Esophagus mucosa (tissue), 1 donor: ENCODE measurements at regions not wholly inside any gene's neighbourhood (a gene's known extent, or its start where the extent isn't known, plus 50 kb on each side); places are given as distances from the start of the nearest gene placed in this dataset.
"Not testable (repeated sequence)": the region's sequence is repeated elsewhere in the genome, so short reads cannot be mapped to it uniquely, and the experiment has no call there.

Experiments used
- ATAC-seq: fragments of 200-7000 bp; cut with Tn5 transposase; one replicate; pipeline ENCODE4 v1.9.1; 2020
- donor health status: DM: yes; HTN: yes; CAD: no.

DNA sequence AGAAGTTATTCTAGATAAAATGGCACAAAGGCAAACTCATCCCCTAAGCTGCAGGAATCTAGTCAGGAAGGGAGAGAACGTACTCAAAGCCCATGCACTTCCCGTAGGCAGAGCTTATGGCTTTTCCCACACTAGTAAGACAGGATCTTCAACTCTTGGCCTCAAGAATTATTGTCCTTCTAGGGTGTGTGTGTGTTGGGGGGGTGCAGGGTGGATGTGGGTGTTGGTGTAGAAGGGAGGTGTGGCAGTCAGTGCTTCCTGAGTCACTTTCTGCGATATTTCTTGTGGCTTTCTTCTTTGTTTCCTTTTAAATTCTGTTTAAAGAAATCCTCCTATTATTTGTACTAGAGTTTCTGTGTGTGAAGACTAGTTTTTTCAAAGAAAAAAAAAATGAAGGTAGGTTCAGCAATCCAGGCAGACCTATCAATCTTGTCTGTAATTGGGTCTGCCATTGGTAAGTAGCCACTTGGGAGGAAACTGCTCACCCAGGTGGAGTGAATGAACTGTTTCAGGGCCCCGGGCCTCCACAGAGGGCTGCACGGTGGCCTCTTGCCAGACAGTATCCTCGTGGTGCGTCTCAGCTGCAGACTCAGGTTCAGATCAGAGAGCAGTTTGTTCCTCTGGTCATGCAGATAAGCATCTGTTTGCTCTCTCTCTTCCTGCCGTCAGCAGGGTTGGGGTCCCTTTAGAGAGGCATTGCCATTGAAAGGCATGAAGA, 131.9 kb downstream of the NPR3 start:
- ATAC-seq = peak; percentile 98

DNA sequence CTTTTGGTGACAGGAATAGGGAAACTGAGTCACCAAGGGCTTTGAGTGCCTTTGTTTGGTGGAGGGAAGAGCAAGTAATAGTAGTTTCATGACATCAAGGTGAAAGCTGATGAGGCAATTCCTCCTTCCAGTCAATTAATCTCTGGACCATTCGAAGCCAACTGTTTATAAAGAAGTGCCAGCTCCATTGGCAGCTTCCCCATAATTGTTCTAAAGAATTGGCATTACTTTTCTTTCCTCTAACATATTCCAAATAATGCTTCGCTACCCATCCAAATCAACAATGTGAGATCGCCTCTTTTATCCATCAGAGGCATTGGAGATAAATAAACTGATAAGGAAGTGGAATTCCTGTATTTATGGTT, 132.4 kb downstream of the NPR3 start:
- ATAC-seq = no peak

DNA sequence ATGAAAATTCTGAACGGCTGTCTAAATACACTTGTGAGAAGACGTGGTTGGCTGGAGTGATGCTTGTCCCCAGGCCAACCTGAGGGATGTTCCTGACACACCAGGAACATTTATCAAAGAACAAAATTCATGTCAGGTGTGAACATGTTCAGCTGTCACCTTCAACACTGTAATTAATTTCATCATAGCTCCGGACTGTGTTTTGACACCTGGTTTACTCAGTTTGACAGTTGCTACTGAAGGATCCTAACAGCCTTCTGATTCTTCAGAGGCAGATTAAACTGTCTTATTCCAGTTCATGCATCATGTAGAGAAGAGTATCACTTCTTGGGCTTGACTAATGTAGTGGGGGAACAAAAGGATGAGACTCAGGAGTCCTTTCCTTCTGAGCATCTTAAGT, 134.1 kb downstream of the NPR3 start:
- ATAC-seq = peak; percentile 12

DNA sequence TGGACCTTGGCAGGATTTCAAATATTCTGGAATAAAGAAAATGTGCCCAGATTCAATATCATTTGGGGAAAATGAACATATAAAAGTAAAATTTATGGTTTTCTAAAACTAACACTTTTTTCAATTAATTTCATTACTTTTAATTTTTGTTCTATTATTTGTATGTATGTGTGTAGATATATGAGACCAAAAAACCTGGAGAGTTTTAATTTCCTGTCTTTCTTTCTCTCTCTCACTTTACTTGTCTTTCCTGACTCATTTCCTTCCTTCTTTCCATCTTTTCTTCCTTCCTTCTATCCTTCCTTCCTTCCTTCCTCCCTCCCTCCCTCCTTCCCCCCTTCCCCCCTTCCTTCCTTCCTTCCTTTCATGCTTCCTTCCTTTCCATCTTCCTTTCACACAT, 137.0 kb downstream of the NPR3 start:
- no peak for ATAC-seq

DNA sequence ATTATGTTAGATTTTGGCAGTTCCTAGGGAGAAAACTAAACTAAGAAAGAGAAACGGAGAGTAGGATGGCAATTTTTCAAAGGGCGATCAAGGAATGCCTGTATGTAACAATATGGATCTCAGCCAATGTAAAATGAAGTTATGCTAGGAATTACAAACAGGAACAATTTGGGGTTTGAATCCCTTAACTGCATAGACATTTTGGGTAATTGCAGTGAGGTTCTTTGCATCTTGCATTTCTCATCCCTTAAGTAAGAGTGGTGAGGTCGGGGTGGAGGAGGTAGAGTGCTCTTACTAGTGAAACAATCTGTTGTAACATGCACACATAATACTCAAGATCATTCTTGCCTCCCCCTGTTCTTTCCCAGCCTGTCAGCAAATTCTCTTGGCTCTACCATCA, 137.6 kb downstream of the NPR3 start:
- no peak for ATAC-seq

DNA sequence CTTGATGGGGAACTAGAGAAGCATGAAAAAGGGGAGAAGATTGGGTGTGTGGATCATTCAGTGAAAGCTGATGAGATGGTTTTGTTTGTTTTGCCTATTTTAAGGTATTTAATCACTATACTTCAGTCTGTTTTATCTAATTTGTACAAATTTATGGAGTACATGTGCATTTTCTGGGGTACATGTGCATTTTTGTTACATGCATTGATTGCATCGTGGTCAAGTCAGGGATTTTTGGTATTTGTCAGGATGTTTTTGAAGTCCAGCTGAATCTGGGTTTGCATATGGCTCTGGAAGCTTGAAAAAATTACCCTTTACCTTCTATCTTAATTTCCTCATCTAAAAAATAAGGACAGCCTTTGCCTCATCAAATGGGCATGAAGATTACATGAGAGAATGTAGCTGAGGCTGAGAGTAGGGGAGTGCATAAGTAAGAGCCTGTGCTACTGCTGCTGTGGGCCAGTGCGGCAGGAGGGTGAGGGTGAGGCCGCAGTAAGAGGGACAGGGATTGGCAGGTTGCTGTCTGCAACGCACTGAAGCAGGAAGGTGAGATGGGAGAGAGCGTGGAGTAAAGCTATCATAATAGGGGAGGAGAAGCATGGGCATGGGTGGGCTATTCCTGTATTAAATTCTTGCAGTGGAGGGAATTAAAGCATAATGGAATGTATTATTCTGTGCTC, 139.8 kb downstream of the NPR3 start:
- no peak for ATAC-seq

DNA sequence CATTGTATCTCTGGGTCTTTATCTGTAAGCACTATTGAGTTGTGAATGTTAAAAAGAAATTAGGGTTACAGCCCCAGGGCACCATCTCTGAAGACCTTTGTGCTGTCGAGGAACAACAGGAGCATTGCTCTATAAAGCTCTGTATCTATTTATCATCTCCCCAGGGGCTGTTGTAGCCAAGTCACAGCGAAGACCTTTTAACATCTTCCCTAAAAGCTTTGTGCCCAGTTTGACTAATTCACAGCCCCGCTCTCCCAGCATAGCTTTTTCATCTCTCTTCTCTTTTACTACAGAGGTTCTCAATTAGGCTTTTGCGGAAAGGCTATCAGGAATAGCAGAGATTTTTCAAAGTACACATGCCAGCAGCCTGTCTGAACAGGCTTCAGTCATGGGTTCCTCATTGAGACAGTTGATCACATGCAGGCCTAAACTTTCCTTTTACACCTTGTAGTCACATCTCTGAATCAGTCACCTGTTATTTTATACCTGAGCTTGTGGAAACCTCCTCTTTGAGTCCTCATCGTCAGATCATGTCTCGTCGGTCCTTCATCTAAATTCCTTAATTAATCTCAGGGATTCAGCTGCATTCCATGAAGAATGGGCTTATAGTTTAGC, 140.5 kb downstream of the NPR3 start:
- ATAC-seq = peak; percentile 84

DNA sequence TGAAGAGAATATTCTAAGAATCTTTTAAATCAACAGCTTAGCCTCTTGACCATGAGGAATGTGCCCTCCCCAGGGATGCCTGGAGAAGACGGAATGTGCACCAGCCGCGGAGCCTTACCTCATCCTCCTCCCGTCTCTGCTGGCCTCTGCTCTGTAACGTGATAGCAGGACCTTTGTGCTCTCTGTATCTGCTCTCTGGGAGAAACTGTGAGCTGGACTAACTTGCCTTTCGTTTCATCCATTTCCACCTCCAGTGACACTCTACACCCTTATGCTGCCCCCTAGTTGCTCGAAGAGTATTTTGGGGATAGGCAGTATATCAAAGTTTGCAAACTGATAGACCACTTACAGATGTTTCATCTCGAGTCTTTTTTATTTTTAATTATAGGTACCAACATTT, 141.4 kb downstream of the NPR3 start:
- ATAC-seq = peak; percentile 52

DNA sequence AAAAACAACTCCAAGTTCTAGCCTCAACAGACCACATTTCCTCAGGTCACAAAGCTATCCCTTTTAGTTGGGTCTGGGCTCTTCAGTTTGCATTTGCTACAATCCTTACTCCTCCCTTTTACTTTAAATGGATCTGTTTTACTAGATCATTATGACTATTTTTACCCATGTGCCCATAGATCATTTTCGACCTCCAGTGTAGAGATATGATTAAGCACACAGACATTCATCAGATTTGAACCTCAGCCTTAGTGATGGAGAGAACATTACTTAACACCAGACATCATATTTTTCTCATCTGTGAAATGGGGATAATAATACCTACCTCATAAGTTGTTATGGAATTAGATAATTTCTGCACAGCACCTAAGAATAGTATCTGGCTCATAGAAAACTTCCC, 141.9 kb downstream of the NPR3 start:
- ATAC-seq = no peak

DNA sequence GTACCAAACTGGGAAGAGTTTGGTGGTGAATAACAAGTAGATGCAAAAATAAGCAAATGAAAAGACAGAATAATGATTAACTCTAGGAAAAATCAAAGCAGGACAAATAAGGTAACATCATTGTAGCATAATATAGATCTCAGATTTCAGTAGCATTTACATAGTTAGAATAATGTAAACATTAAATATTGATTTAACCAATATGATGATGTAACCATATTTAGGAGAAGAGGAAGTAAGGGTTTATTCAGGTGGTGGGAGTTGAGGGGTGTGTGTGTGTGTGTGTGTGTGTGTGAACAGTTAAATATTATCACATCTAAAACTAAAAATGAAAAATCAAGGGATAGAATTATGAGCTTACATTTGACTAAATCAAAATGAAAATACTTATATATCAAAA, 143.4 kb downstream of the NPR3 start:
- ATAC-seq = no peak

DNA sequence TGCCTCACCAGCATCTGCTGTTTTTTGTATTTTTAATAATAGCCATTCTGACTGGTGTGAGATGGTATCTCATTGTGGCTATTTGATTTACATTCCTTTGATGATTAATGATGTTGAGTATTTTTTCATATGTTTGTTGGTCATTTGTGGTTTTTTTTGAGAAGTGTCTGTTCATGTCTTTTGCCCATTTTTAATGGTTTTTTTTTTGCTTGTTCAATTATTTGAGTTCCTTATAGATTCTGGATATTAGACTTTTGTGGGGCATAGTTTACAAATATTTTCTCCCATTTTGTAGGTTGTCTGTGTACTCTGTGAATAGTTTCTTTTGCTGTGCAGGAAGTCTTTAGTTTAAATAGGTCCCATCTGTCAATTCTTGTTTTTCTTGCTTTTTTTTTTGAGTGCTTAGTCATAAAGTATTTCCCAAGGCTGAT, 148.1 kb downstream of the NPR3 start:
- ATAC-seq = no peak

DNA sequence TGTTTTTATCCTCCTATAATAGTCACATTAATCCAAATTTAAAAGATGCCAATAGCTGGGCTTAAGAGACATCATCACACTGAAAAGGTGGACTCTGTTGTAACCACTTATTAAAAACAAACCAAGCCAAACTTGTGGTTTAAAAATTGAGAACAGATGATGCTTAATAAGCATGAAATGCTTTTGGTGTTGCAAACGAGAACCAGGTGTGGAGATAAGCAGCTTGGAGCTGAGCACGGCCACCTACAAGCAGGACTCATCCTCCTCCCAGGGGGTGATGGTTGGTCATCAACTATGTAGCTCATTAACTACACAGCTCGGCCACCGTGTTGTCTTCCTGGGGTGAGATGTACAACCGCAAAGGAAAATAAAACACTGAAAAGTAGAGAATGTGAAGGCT, 154.4 kb downstream of the NPR3 start:
- no peak for ATAC-seq

DNA sequence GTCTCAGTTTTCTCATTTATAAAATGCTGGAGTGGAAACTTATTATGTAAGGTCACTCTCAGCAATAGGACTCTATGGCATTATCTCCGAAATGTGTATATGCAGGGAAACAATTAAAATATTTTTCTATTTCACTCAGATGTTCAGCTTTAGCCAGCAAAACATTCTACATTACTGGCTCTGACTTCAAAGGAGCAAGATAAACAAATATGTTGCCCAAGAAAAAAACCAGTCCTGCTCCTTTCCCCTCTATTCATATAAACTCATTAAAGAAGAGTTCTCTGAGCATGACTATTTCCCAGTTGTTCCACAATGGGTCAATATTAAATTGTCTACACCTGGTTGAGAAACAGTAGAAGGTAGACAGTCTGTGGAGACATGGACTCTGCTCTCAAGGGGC, 155.0 kb downstream of the NPR3 start:
- no peak for ATAC-seq

DNA sequence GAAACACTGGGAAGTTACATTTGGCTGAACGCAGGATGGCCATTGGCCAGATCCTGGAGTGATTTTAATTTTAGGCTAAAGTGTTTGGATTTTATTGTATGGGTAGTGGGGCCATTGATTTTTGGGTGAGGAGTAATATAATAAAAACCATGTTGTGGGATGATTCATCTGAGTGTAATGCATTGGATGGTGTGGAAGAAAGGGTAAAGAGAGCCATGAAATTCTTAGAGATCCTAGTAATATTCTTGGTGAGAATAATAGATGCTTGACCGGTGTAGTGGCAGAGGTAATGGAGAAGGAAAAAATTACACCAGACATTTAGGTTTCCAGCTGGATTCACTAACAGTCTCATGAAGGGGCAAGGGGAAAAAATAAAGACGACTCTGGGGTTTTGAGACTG, 158.1 kb downstream of the NPR3 start:
- no peak for ATAC-seq

DNA sequence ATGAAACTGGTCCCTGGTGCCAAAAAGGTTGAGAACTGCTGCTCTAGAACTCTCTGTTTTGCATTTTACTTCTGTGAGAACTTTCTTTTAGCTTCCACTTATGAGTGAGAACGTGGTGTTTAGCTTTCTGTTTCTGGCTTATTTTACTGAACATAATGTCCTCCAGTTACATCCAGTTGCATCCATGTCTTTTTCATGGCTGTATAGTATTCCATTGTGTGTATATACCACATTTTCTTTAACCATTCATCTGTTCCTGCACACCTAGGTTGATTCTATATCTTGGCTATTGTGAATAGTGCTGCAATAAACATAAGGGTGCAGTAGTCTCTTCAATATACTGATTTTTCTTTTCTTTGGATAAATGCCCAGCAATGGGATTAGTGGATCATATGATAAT, 165.7 kb downstream of the NPR3 start:
- no peak for ATAC-seq

DNA sequence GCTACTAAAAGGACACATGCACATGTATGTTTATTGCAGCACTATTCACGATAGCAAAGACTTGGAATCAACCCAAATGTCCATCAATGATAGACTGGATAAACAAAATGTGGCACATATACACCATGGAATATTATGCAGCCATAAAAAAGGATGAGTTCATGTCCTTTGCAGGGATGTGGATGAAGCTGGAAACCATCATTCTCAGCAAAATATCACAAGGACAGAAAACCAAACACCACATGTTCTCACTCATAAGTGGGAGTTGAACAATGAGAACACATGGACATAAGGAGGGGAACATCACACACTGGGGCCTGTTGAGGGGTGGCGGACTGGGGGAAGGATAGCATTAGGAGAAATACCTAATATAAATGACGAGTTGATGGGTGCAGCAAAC, 168.2 kb downstream of the NPR3 start:
- ATAC-seq = not testable (repeated sequence)

DNA sequence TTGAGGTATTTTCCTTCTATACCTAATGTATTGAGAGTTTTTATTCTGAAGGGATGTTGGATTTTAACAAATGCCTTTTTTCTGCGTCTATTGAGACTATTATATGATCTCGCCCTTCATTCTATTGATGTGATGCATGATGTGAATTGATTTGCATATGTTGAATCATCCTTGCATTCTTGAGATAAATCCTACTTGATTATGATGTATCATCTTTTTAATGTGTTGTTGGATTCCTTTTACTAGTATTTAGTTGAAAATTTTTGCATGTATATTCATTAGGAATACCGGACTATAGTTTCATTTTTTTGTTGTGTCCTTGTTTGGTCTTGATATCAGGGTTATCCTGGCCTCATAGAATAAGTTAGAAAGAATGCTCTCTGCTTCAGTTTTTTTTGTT, 169.7 kb downstream of the NPR3 start:
- ATAC-seq = no peak

DNA sequence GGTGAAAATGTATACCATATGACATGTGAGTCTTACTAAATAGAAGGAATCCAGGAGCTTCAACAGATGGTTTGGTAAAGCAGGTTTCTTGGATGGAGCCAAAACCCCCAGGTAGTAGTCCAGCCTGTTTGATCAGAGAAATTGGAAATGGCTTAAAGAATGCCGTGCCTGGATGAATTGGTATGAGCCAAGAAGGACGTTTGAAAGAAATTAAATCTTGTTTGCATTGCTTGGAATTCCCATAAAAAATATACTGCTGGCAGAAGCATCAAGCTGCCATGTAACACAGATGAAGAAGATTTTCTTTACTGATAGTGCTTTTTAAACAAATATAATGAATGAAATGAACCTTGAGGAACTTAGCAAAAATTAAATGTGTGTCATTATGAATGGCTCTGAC, 176.3 kb downstream of the NPR3 start:
- ATAC-seq = no peak

DNA sequence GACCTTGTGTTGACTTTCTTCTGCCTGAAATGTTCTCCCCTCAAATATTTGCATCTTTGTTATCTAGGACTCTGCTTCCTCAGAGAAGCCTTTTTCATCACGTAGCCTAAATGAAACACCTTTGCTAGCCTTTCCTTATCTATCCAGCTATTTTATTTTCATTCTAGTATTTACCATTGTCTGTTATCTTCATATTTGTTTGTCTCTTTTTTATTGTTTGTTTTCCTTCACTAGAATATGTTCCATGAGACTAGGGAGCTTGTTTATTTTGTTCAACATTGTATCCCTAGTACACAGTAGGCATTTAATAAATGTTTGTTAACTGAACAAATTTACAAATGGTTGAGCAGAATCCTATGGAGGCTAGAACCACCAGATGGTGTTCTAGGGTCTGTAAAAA, 178.0 kb downstream of the NPR3 start:
- no peak for ATAC-seq

DNA sequence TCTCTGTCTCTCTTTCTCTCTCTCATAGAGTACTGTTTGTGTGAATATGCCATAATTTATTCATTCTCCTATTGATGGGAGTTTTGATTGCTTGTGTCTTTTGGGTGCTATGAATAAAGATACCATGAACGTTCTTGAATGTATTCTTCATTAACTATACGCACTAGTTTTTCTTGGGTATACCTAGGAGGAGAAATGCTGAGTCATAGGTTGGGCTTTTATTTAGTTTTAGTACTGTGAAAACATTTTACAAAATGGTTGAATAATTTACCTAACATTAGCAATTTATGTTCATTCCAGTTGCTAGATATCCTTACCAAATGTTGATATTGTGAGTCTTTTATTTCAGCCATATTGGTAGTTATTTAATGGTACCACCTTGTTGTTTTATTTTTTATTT, 192.5 kb downstream of the NPR3 start:
- no peak for ATAC-seq

DNA sequence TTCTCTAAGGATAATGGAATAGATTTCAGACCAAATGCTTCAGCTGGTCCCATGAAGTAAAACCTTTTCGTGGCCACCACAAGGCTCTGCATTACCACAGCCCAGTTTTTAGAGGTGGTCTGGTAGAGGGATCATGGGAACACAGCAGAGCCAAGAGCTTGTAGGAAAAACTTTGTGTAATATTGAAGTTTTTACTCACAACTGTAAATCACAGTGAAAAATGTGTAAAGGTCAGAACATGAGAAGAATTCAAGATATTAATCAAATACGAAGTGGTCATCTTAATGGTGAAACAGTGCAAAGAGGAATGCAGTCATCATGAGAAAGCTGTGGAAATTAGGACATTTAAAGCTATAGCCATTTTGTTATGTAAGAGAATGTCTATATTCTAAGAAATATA, 197.5 kb downstream of the NPR3 start:
- no peak for ATAC-seq

DNA sequence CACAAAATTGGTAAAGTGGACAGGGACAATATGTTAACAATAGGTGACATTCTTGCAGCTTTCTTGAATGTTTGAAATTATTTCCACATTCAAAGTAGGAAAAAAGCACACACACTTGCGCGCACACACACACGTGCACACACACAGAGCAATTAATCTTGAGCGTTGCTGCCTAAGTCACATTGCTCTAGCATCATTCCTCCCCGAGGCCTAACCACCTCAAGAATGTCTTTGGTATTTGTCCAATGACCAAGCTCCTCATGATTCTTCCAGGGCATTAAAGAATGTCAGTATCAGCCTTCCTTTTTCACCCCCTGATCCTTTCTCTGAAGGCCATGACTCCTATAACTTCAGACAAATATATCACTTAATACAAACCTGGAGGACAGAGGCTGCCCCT, 198.1 kb downstream of the NPR3 start:
- ATAC-seq = no peak

DNA sequence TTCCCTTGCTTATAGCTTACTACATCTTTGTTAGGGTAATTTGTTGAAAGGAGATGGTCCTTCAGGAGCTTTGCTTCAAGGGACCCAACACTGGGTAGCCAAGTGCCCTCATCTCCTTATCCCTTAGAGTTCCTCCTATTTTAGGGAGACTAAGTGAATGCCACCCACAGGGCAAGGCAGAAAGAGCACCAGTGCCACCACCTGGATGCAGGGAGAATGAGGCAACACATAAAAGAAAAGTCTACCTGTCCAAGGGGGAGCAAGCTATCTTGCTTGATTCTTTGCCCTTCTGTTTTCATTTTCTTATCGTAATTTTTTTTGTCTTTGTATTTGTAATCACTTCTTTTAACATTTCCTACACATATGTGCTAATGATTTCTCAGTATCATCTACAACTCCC, 205.5 kb downstream of the NPR3 start:
- ATAC-seq = peak; percentile 79

DNA sequence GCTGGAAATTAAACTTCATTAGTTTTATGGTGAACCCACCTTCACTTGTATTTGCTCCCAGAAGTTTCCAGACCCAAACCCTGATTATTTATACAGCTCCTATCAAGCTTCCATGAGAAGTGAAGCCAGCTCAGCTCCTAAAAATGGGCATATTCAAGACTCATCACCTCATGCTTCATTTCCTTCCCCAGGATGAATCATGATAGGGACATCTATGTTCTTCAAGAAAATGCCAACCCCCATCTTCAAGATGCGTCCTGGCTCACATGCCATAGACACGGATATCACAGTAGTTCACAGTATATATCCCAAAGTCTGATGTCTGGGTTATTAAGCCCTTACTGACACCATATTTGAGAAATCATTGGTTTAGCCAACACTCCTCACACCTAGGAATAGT, 217.6 kb downstream of the NPR3 start:
- no peak for ATAC-seq
